HEK293 (cell line): ENCODE measurements at regions not wholly inside any gene's neighbourhood (a gene's known extent, or its start where the extent isn't known, plus 50 kb on each side); places are given as distances from the start of the nearest gene placed in this dataset.

Source experiments
- TRIM28 ChIP-seq: IDR thresholded peaks from 2 replicates; pipeline ENCODE4 v1.6.1; 2011; ENCODE audit warnings: low read length, control low read depth, borderline replicate concordance
- ZBTB1 ChIP-seq: fragments of 450-650 bp; formaldehyde crosslinking; IDR thresholded peaks from 2 replicates; pipeline ENCODE4 v1.5.1; 2016; ENCODE audit warnings: missing biosample characterization, missing genetic modification characterization
- ZFHX2 ChIP-seq: fragments of 450-650 bp; formaldehyde crosslinking; conservative IDR thresholded peaks from 2 replicates; pipeline ENCODE4 v1.5.1; 2016; ENCODE audit warnings: missing biosample characterization, missing genetic modification characterization
- ZNF24 ChIP-seq: fragments of 450-650 bp; formaldehyde crosslinking; IDR thresholded peaks from 2 replicates; pipeline ENCODE4 v1.5.1; 2016; ENCODE audit warnings: missing biosample characterization, missing genetic modification characterization
- ZNF274 ChIP-seq, 2 experiments: fragments of 200-500 bp in 1 of 2; fragments of 450-650 bp in 1 of 2; sonication (Bioruptor generic) in 1 of 2; formaldehyde crosslinking in 1 of 2; IDR thresholded peaks; 2 replicates each; pipeline versions ENCODE4 v1.5.1 to v1.6.1; 2014 to 2016; ENCODE audit warnings: borderline replicate concordance in 1 of 2, inconsistent platforms in 1 of 2, low read length in 1 of 2, missing biosample characterization in 1 of 2, missing genetic modification characterization in 1 of 2
- ZNF423 ChIP-seq: fragments of 450-650 bp; formaldehyde crosslinking; IDR thresholded peaks from 2 replicates; pipeline ENCODE4 v1.5.1; 2016; ENCODE audit warnings: missing biosample characterization, missing genetic modification characterization
- ZNF473 ChIP-seq: fragments of 450-650 bp; formaldehyde crosslinking; IDR thresholded peaks from 2 replicates; pipeline ENCODE4 v1.5.1; 2017; ENCODE audit warnings: missing biosample characterization, missing genetic modification characterization
- ZNF510 ChIP-seq: fragments of 450-650 bp; formaldehyde crosslinking; IDR thresholded peaks from 2 replicates; pipeline ENCODE4 v1.5.1; 2018; ENCODE audit warnings: mild to moderate bottlenecking, missing genetic modification characterization, missing biosample characterization; ENCODE audit not compliant: insufficient replicate concordance
- ZNF830 ChIP-seq: fragments of 450-650 bp; IDR thresholded peaks from 2 replicates; pipeline ENCODE4 v1.5.0; 2018; ENCODE audit warnings: missing biosample characterization, missing genetic modification characterization, low read depth, mild to moderate bottlenecking, moderate library complexity
- ZNF837 ChIP-seq: fragments of 450-650 bp; formaldehyde crosslinking; IDR thresholded peaks from 2 replicates; pipeline ENCODE4 v1.5.1; 2016; ENCODE audit warnings: missing biosample characterization, missing genetic modification characterization
- TF ChIP-seq, protein P1 (sequence below): fragments of 450-650 bp; formaldehyde crosslinking; IDR thresholded peaks from 2 replicates; pipeline ENCODE4 v1.5.1; 2016; ENCODE audit warnings: missing biosample characterization, missing genetic modification characterization
- TF ChIP-seq, protein P2 (sequence below): fragments of 450-650 bp; formaldehyde crosslinking; IDR thresholded peaks from 2 replicates; pipeline ENCODE4 v1.5.1; 2017; ENCODE audit warnings: missing biosample characterization, missing genetic modification characterization

DNA sequence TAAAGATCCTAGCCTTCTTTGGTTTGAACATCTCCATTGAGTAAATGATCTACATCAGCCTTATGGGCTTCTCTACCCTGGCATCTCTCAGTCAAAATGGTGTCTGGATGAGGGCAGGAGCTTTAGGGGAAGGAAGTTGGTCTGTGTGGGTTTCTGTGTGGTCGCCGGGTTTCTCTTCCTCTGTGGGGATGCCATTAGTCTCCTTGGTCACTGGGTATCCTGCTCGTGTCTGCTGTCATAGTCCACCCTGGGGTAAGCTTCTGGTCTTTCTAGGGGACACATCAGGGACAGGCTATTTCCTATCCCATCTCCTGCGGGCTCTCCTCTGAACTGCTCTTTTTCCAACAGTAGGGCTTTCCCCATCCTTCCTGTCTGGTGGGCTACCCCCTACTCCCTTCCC lies 150.3 kb upstream of the NPY start:
- TF ChIP-seq, protein P1, sequence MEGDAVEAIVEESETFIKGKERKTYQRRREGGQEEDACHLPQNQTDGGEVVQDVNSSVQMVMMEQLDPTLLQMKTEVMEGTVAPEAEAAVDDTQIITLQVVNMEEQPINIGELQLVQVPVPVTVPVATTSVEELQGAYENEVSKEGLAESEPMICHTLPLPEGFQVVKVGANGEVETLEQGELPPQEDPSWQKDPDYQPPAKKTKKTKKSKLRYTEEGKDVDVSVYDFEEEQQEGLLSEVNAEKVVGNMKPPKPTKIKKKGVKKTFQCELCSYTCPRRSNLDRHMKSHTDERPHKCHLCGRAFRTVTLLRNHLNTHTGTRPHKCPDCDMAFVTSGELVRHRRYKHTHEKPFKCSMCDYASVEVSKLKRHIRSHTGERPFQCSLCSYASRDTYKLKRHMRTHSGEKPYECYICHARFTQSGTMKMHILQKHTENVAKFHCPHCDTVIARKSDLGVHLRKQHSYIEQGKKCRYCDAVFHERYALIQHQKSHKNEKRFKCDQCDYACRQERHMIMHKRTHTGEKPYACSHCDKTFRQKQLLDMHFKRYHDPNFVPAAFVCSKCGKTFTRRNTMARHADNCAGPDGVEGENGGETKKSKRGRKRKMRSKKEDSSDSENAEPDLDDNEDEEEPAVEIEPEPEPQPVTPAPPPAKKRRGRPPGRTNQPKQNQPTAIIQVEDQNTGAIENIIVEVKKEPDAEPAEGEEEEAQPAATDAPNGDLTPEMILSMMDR, result no peak
- no peak for TF ChIP-seq TRIM28
- TF ChIP-seq ZNF837 (tag by site-specific recombination), result no peak
- TF ChIP-seq, protein P2, sequence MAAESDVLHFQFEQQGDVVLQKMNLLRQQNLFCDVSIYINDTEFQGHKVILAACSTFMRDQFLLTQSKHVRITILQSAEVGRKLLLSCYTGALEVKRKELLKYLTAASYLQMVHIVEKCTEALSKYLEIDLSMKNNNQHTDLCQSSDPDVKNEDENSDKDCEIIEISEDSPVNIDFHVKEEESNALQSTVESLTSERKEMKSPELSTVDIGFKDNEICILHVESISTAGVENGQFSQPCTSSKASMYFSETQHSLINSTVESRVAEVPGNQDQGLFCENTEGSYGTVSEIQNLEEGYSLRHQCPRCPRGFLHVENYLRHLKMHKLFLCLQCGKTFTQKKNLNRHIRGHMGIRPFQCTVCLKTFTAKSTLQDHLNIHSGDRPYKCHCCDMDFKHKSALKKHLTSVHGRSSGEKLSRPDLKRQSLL (tag by site-specific recombination), result no peak
- no peak for TF ChIP-seq ZNF473
- TF ChIP-seq ZNF423 (tag by site-specific recombination), result no peak
- no peak for TF ChIP-seq ZNF510 (tag by site-specific recombination)
- TF ChIP-seq ZBTB1 (tag by site-specific recombination), result no peak
- TF ChIP-seq ZNF24 (tag by site-specific recombination), result no peak
- no peak for TF ChIP-seq ZNF830 (tag by site-specific recombination)
- no peak for TF ChIP-seq ZNF274 (IDR thresholded peaks at IDR 0.05; ENCODE audit: low read length)
- TF ChIP-seq ZNF274 (tag by site-specific recombination; IDR thresholded peaks at IDR 0.05; ENCODE audit: borderline replicate concordance), result no peak
- TF ChIP-seq ZFHX2 (tag by site-specific recombination), result no peak
